CD14-positive monocyte (primary cell): ENCODE measurements at regions not wholly inside any gene's neighbourhood (a gene's known extent, or its start where the extent isn't known, plus 50 kb on each side); places are given as distances from the start of the nearest gene placed in this dataset.

Experiments
- DNase-seq, 3 donors: peaks; one replicate each; pipeline ENCODE4 v3.0.0-alpha.2; 2011 to 2022
- H2AFZ ChIP-seq: 2 replicates; pipeline ENCODE4 v1.6.0; 2012; ENCODE audit warnings: mild to moderate bottlenecking, low read depth, low read length, inconsistent platforms; ENCODE audit not compliant: insufficient read depth, poor library complexity, severe bottlenecking
- H3K27ac ChIP-seq, 2 donors: 1 replicate in 1 of 2; 2 replicates in 1 of 2; pipeline ENCODE4 v1.5.1; 2012 to 2013; ENCODE audit warnings: low read length in 2 of 2, control low read depth in 1 of 2, inconsistent platforms in 1 of 2, low read depth in 1 of 2, mild to moderate bottlenecking in 1 of 2
- H3K27me3 ChIP-seq, 2 donors: one replicate each; pipeline versions ENCODE4 v1.6.0 to v1.6.1; 2011 to 2013; ENCODE audit warnings: low read length in 2 of 2; ENCODE audit not compliant: control insufficient read depth in 2 of 2, insufficient read depth in 2 of 2
- H3K36me3 ChIP-seq, 2 donors: replicated peaks in 1 of 2; 1 replicate in 1 of 2; 2 replicates in 1 of 2; pipeline versions ENCODE4 v1.5.1 to v1.6.1; 2012 to 2013; ENCODE audit warnings: low read length in 2 of 2, control low read depth in 1 of 2, inconsistent platforms in 1 of 2, mild to moderate bottlenecking in 1 of 2; ENCODE audit not compliant: insufficient read depth in 2 of 2, control insufficient read depth in 1 of 2
- H3K4me1 ChIP-seq, 2 donors: 1 replicate in 1 of 2; 2 replicates in 1 of 2; pipeline versions ENCODE4 v1.5.1 to v1.6.1; 2012 to 2013; ENCODE audit warnings: low read length in 2 of 2, control low read depth in 1 of 2, inconsistent platforms in 1 of 2, mild to moderate bottlenecking in 1 of 2, moderate library complexity in 1 of 2; ENCODE audit not compliant: insufficient read depth in 2 of 2, control insufficient read depth in 1 of 2
- H3K4me2 ChIP-seq: replicated peaks from 2 replicates; pipeline ENCODE3; 2012; ENCODE audit warnings: low read length, moderate library complexity, mild to moderate bottlenecking; ENCODE audit not compliant: poor library complexity, severe bottlenecking; ENCODE audit errors: extremely low read depth
- H3K4me3 ChIP-seq, 3 experiments: fragments of 200-600 bp in 1 of 3; sonication (generic) in 1 of 3; replicated peaks in 1 of 3; 1 replicate in 2 of 3; 2 replicates in 1 of 3; pipeline ENCODE4 v1.5.1; 2011 to 2013; ENCODE audit warnings: low read length in 3 of 3, mild to moderate bottlenecking in 3 of 3, control low read depth in 2 of 3, low read depth in 2 of 3, inconsistent platforms in 1 of 3, moderate library complexity in 1 of 3
- H3K79me2 ChIP-seq: 2 replicates; pipeline ENCODE4 v1.6.0; 2012; ENCODE audit warnings: mild to moderate bottlenecking, control low read depth, inconsistent platforms, low read length, moderate library complexity; ENCODE audit not compliant: insufficient read depth
- H3K9ac ChIP-seq: 2 replicates; pipeline ENCODE4 v1.6.0; 2017; ENCODE audit warnings: low read length, mild to moderate bottlenecking; ENCODE audit not compliant: insufficient read depth, poor library complexity, severe bottlenecking
- H3K9me3 ChIP-seq, 2 donors: replicated peaks in 1 of 2; 1 replicate in 1 of 2; 2 replicates in 1 of 2; pipeline versions ENCODE4 v1.5.1 to v1.6.1; 2012 to 2013; ENCODE audit warnings: low read length in 2 of 2, control low read depth in 1 of 2; ENCODE audit not compliant: control insufficient read depth in 1 of 2, insufficient read depth in 1 of 2
- H4K20me1 ChIP-seq: 2 replicates; pipeline ENCODE4 v1.6.0; 2012; ENCODE audit warnings: mild to moderate bottlenecking, low read length, control low read depth, moderate library complexity; ENCODE audit not compliant: insufficient read depth
- H3K27ac Mint-ChIP-seq, 7 donors: one replicate each; pipeline ENCODE4 v1.8.0; 2020; ENCODE audit warnings: mild to moderate bottlenecking in 7 of 7, mixed read lengths in 7 of 7, moderate library complexity in 6 of 7, inconsistent platforms in 2 of 7
- H3K27me3 Mint-ChIP-seq, 3 donors: one replicate each; pipeline ENCODE4 v1.8.0; 2021 to 2022; ENCODE audit warnings: low read depth in 3 of 3, mild to moderate bottlenecking in 3 of 3, mixed read lengths in 3 of 3, moderate library complexity in 3 of 3, inconsistent platforms in 1 of 3
- H3K36me3 Mint-ChIP-seq, 2 donors: one replicate each; pipeline ENCODE4 v1.8.0; 2020; ENCODE audit warnings: mixed read lengths in 2 of 2, inconsistent platforms in 1 of 2, mild to moderate bottlenecking in 1 of 2
- H3K4me1 Mint-ChIP-seq: one replicate; pipeline ENCODE4 v1.8.0; 2020; ENCODE audit warnings: mild to moderate bottlenecking, mixed read lengths
- H3K4me3 Mint-ChIP-seq, 2 donors: one replicate each; pipeline ENCODE4 v1.8.0; 2020; ENCODE audit warnings: mild to moderate bottlenecking in 2 of 2, mixed read lengths in 2 of 2, moderate library complexity in 1 of 2
- H3K9me3 Mint-ChIP-seq, 7 donors: one replicate each; pipeline ENCODE4 v1.8.0; 2020 to 2022; ENCODE audit warnings: mixed read lengths in 7 of 7, mild to moderate bottlenecking in 6 of 7, moderate library complexity in 6 of 7, inconsistent platforms in 2 of 7
- CTCF ChIP-seq: fragments of 200-600 bp; IDR thresholded peaks from one replicate; pipeline ENCODE4 v1.8.0; 2022; ENCODE audit warnings: antibody characterized with exemption, mild to moderate bottlenecking
- WGBS: methylation state at CpG from one replicate; pipeline ENCODE4 v1.1.5; 2013; ENCODE audit warnings: missing lambda C conversion rate; ENCODE audit not compliant: insufficient coverage; 5-methylcytosine and 5-hydroxymethylcytosine counted together
- intact Hi-C, 2 donors: fragments of 100-400 bp; cut with micrococcal nuclease; formaldehyde crosslinking; loops; one replicate each; pipeline versions ENCODE4 v1.15.0 to v1.15.1; 2023

GRCh38 chr5:74061292-74061691 lies 435.3 kb downstream of the ARHGEF28 start:
- Histone ChIP-seq H4K20me1 (no peaks in the 10 kb centered on the region), H3K9me3 (no peaks in the 10 kb centered on the region), H3K4me3 (no peak overlapping the region), H2AFZ (no peak overlapping the region), H3K9ac (no peak overlapping the region), H3K4me1 (no peaks in the 10 kb centered on the region), H3K36me3 (no peaks in the 10 kb centered on the region), H3K27me3 (no peaks in the 10 kb centered on the region), H3K79me2 (no peaks in the 10 kb centered on the region), H3K27ac (no peak overlapping the region), H3K4me2 (no peak overlapping the region)
- no peak overlapping the region for H3K4me3 Mint-ChIP-seq
- no peaks in the 10 kb centered on the region for H3K36me3 Mint-ChIP-seq
- no peak overlapping the region for H3K27ac Mint-ChIP-seq
- DNase-seq, result no peak
- H3K4me1 Mint-ChIP-seq, result no peaks in the 10 kb centered on the region
- no peak for TF ChIP-seq CTCF
- H3K27me3 Mint-ChIP-seq, result no peaks in the 10 kb centered on the region
- no peaks in the 10 kb centered on the region for H3K9me3 Mint-ChIP-seq
- WGBS, result no CpG with 5 or more reads among the region's 1 CpG
- intact Hi-C loops, result no loop called here

GRCh38 chr5:74059706-74060105 lies 433.7 kb downstream of the ARHGEF28 start:
- Histone ChIP-seq H3K27me3 (no peaks in the 10 kb centered on the region), H3K36me3 (no peaks in the 10 kb centered on the region), H3K9ac (no peak overlapping the region), H3K79me2 (no peaks in the 10 kb centered on the region), H3K9me3 (no peaks in the 10 kb centered on the region), H3K4me1 (no peaks in the 10 kb centered on the region), H3K4me3 (no peak overlapping the region), H4K20me1 (no peaks in the 10 kb centered on the region), H3K4me2 (no peak overlapping the region), H2AFZ (no peak overlapping the region), H3K27ac (no peak overlapping the region)
- Mint-ChIP-seq H3K9me3 (no peaks in the 10 kb centered on the region), H3K4me1 (no peaks in the 10 kb centered on the region), H3K27me3 (no peaks in the 10 kb centered on the region), H3K4me3 (no peak overlapping the region), H3K36me3 (no peaks in the 10 kb centered on the region), H3K27ac (no peak overlapping the region)
- intact Hi-C loops, result no loop called here
- no peak for DNase-seq
- TF ChIP-seq CTCF, result no peak
- 100% methylated on average over 1 of the region's 1 CpG for WGBS
